Ammon's horn (tissue), 1 donor: ENCODE measurements at regions not wholly inside any gene's neighbourhood (a gene's known extent, or its start where the extent isn't known, plus 50 kb on each side); places are given as distances from the start of the nearest gene placed in this dataset.
"Not testable (repeated sequence)": the region's sequence is repeated elsewhere in the genome, so short reads cannot be mapped to it uniquely, and the experiment has no call there.

Experiments used
- DNase-seq: peaks from one replicate; pipeline ENCODE4 v3.0.0-alpha.2; 2016; ENCODE audit warnings: low spot score

DNA sequence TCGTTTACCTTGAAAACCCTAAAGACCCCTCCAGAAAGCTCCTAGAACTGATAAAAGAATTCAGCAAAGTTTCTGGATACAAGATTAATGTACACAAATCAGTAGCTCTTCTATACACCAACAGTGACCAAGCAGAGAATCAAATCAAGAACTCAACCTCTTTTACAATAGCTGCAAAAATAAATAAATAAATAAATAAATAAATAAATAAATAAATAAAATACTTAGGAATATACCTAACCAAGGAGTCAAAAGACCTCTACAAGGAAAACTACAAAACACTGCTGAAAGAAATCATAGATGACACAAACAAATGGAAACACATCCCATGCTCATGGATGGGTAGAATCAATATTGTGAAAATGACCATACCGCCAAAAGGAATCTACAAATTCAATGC is 186.8 kb upstream of the EOLA2 start:
- not testable (repeated sequence) for DNase-seq

DNA sequence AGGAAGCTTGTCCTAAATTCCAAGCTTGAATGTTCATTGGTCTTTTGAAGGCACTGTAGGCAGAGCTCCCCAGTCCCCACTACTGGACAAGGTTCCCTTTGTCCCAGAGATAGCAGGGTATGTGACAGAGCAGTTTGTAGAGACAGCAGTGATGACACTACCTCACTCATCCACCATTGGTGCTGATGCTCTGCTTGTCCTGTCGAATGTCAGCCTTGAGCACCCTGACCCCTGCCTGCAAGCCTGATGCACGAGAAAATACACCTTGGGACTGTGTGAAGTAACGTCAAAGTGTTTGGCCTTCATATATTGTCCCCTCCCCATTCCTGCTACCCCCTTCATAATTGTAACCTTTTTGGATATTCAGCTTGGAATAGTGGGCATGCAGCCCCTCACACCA is 188.9 kb upstream of the EOLA2 start:
- DNase-seq: no peak

DNA sequence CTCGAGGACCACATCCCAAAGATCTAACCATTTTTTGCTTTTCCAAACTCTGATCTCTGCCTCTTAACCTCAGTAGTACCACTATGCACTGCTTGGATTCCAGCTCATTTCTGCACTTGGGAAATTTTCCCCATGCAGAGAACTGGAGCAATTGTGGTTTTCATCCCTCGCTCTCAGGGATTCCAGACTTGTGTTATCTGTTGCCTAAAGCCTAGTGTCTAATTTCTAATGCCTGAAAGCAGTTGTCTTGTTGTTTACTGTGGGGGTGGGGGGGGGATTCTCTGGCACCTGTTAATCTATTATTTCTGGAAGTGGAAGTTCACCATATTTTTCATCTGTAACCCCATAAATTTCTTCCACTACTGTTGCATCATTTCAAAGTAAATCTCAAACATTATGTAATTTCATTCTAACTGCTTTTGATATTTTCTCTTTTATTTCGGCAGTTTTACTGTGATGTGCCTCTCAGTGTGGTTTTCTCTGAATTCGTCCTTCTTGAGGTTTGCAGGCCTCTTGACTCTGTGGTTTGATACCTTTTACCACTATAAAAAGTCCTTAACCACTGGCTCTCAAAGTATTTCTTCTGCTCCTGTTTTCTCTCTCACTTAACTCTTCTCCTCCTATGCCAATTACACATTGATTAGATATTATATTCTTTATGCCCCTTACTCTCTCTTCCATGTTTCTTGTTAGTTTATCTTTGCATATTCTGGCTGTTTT is 205.6 kb upstream of the EOLA2 start:
- no peak for DNase-seq

DNA sequence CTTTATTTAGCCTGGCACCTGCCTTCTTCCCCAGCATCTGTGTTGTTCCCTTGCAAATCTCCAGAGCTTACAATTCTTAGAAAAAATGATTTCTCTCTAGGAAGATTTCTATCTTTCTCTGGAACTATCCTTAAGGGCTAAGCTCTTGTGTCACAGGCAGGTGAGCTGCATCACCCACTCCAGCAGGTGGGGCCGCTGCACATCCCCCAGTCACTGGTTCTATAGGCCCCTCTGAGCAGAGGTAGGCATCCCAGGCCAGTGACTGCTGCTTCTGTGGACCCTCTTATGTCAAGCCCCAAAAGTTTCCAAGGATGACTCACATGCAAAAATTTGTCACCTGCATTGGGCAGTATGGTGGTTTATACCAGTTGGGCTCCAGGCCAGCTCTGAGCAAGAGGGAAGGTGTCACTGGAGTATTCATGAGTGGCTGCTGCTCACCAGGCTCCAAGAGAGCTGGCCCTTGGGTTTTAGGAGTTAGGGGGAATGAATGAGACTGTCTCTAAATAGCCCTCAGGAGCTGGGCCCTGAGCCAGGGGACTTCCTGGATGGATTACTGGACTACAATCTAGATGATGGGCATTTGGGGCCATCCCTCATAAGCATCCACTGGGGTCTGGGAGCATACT is 208.1 kb upstream of the EOLA2 start:
- DNase-seq: no peak

DNA sequence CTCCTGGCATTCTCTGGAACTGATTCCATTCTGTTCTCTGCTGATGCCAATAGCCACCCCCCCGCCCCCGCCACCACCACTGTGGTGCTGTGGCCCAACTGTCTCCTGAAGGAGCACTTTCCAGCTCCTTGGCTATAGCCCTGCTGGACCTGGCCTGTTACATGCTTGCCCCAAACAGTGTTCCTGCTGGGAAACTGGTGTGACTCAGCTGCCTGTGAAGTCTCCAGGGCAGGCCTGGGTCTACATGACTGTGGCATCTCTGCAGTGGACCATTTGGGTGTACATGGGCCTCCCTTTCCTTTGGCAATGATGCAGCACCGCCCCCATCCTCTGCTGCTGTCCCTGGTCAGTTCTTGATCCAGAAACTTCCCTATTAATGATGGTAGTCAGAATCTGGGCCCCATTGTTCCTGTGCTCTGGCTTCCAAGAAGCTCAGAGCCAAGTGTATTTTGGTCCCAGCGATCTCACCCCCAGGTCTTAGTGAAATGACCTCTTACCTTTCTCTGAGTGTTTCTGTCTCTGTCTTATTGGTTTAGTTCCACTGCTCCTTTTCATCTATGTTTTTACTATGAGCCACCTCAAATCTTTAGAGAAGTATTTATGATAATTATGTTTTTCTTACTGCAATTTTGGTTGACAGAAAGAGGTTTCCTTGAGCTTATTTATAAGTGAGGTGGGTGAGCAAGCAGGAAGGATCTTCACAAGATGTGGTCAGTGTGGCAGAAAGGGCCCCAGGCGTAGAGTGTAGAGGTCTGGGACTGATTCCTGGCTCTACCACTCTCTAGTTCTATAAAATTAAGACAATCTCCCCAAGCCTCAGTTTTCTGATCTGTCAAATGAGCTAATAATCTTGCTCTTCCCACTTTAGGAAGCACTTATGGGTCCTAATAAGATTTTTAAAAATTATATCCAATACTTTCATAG is 210.7 kb upstream of the EOLA2 start:
- DNase-seq: no peak

DNA sequence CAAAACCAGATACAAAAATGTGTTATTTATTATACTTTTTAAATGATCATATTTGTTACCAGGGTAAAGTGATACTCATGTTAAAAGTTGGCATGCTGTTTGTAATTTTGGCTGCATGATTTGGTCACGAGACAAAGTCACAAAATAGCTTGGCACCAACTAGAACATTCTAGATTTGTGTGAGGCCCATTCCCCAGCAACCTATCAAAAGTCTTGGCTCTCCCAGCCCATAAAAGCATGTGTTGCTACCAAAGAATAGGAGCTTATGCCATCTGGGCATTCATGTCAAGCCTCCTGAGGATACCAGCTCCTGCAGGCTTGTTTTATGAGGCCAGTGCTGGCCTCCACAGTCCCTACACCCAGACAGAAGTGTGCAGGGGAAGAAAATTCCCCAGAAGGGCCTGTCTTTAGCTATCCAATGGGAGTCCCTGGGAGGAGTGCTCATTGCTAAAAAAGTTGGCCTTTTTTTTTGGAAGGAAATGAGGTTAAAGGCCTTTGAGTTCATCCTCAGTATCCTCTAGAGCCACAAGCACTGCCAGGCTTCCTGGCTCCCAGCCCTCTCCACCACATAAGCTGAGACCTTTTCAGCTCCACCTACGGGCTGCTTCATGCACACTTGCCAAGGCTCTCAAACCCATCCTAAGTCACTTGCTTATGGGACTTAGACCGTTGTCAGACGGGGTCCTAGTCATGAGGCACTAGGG is 211.9 kb upstream of the EOLA2 start:
- DNase-seq: peak; percentile 21

DNA sequence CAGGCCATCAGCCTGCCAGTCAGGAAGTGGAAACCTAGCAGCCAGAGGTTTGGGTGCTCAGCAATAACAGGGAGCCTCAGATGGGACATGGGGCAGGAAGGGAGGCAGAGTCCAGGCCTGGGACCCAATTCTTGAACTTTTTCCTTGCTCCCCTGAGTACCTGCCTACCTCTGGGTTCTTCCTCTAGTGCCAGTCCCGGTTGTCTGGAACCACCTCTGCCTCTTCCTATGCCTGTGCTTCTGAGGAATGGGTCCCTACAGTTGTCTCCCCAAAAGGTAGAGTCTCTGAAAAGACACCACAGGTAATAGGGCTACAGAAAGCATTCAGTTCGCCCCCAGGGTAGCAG is 212.4 kb upstream of the MAMLD1 start:
- DNase-seq: no peak

DNA sequence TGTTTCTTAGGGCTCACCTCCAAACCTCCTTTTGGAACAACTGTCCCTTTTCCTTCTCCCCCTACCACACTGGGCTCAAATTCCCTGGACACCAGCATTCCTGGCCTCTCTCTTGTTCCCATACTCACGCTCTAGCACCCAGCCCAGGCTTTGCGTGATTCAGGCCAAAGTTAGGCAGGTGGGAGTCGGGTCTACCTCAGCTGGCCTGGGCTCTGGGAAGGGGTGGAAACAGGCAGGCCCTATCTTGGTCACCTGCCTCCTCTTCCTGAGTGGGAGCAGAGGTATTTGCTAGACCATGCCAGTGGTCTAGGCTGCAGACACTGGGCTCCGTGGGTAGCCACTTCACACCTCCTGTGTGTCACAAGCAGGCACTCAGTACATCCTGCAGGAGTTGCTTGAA is 211.1 kb upstream of the MAMLD1 start:
- no peak for DNase-seq

DNA sequence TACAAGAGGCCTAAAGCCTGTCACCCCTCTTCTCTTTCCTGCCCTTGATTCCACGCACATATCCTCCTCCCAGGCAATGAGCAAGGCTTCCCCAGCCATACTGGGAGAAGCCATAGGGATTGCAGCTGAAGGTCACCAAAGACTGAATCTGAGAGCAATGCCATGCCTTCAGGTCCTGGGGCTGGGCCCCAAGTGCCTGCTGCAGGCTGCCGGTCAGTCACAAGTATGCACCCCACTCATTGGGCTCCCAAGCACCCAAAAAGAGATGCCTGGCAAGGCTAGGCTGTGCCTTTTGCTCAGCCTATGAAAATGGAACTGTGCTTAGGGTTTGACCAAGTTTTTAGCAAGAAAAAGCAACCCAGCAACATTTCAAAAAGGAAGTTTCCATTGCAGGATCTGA is 210.6 kb upstream of the MAMLD1 start:
- no peak for DNase-seq

DNA sequence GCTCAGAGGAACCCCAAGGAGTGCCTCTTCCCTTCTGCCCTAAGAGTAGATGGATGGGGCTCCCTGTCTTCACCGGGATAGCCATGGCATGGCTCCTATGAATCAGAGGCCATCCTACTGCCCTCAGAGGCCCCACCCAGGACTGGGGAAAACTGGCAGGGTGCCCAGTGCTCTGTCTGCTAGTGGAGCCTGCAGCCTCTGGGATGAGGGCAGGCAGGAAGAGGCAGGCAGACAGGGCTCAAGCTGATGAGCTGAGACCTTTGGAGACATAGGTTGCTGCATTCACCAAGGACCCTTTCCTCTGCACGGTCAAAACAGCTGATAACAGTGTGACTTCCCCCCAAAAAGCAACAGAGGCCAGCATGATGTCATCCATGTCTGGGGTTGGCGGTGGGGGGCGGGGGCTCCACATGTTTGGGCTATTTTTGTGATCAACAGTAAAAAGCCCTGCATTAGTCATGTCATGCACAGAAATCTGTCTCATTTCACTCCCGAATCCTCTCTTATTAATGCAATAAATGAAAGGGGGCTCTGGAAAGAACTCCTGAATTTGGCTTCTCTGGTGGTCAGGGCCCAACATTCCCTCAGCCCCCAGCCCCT is 207.6 kb upstream of the MAMLD1 start:
- DNase-seq: no peak

DNA sequence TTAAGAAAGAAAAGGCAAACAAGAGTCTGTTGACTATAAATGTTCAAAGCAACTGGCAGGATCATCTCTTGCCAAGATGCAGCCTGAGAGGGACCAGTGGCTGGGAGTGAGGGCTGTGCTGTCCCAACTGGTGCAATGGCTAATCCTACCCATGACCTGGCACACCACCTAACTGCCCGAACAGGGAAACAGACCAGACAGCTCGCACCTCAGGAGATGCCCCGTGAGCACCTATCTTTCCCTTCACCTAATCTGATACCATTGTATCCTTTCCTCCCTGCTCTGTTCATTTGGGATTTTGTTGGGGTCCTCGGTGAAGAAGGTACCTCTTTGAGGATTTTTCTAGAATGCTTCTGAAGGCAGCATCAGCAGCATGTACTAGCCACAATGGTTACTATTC is 206.5 kb upstream of the MAMLD1 start:
- DNase-seq: no peak

DNA sequence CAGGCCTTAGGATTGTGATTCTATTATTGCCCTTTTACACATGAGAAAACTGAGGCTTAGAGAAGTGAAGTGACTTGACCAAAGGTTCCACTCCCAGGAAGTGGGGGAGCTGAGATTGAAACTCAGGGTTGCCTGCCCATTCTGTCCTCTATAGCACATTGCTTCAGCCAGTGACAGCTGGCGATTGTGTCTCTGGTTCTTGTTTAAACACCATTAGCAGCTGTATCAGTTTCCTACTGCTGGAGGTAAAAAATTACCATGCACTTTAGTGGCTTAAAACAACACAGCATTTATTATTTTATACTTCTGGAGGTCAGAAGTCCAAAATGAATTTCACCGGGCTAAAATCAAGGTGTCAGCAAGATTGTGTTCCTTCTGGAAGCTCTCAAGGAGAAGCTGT is 205.8 kb upstream of the MAMLD1 start:
- no peak for DNase-seq

DNA sequence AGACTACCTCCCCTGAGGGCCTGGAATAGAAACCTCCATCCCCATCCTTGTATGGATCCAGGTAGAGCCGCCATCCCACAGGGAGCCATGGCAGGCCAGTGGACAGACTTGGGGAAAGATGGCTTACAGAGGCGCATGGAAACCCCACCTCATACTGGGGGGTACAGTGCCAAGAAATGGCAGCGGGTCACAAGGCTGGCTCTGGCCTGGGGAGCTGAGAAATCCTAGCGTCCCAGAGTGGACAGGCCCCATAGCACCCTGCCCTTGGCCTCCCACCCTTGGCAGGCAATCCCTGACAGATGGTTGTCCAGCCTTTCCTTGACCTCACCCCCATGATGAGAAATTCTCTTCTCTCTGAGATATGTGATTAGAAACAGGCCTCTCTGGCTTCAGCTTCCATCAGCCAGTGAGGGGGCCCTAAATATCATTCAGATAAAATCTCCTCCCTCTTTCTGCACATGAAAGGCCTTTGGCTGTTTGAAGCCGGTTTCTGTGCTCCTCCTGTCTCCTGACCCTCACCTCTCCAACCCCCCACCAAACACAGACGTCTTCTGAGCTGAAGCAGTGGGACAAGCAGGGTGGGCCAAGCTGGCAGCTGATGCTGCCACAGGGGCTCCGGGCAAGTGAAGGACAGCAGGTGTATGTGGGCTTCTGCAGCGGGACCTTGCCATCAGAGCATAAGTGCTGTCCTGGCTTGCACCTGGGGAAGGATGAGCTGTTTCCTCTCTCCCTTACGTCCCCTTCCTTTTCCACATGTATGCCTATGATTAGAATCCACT is 204.4 kb upstream of the MAMLD1 start:
- no peak for DNase-seq

DNA sequence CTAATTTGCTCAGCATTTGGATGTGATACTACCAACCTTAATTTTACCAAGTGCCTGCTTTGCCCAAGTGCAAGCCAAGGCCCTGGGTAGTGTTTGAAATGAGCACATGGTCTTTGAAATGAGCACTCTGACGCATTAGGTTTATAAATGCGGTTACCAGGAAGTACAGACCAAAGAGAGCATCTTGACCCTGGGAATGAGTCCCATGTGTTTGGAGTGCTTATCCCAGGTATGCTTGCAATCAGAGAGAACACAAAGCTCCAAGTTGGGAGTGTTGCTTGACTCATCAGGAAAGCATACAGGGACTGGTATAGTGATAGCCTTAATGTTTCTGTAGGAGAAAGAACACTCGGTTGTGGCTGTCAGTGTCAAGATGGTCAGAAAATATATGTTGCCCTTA is 203.6 kb upstream of the MAMLD1 start:
- no peak for DNase-seq

DNA sequence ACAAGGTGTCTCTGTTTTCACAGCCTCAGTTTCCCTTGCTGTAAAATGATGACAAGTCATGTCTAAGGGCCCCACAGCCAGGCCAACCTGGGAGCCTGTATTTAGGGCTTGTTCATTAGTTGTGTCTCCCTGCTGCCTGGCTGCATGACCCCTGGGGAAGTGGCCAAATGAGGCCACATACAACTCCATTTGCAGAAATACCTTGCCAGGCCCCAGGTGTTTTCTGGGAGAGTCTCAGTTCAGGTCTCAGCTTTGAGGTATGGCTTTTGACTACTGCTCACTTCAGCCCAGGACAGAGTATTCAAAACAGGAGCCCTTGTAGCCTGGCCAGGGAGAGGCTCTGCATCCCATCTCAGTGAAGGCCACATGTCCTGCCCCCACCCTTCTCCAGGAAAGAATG is 202.5 kb upstream of the MAMLD1 start:
- no peak for DNase-seq

DNA sequence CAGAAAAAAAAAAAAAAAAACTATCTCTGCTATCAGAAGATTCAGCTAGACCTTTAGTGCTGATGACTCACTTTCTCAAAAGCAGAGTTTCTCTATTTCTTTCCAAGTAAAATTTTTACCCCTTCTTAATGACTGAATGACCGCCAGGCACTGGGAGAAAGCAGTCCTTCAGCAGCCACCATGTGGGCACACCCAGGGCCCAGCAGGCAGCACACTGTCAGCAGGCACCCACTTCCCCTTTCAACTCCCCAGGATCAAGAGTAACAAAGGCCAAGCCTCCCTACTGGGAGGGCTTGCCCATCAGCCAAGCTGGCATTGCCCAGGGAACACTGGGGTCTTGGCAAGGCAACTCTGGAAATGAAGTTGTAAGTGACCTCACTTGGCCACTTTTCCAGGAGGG is 201.9 kb upstream of the MAMLD1 start:
- no peak for DNase-seq

DNA sequence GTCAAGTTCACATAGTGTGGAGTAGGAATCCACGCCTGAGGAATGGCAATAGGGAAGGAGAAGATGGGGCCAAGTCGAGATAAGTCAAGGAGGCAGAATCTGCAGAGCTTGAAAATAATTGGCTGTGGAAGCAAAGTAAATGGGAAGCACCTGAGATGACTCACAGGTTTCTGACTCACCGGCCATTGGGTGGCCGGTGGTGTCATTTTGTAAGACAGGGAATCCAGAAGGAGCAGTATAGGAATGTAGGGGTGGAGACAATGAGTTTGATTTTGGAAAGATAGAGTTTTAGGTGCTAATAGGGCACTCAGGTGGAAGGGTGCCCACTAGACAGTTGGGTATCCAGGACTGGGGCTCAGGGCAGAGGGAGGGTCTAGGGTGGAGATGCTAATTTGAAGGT is 201.0 kb upstream of the MAMLD1 start:
- DNase-seq: no peak

DNA sequence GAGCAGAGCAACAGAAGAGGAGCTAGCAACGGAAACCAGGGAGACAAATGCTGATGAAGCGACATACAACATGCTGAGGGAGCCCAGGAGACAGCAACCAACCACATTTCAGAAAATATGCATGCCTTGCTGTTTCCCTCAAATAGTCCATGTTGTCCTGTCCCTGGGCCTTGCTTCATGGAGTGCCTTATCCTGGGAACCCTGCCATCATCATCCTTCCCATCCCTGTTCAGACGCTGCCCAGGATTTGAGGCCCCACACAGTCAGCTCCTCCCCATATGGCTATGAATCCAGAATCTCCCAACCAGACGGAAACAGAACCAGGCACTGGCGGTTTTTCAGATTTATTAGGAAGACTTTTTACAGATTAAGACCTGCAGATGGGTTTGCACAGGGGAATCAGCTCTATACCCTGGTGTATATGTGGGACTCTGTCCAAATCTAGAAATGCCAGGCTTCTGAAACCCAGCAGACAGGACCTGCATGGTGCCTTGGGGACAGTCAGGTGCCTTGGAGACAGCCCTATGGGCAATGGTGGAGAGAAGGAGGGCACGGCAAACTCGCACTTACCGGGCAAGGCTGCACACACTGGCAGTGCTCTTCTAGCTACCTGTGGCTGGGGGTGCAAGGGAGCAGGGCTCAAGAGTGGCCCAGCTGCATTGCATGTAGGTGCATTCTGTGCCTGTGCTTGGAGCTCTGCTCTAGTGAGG is 199.7 kb upstream of the MAMLD1 start:
- DNase-seq: no peak

DNA sequence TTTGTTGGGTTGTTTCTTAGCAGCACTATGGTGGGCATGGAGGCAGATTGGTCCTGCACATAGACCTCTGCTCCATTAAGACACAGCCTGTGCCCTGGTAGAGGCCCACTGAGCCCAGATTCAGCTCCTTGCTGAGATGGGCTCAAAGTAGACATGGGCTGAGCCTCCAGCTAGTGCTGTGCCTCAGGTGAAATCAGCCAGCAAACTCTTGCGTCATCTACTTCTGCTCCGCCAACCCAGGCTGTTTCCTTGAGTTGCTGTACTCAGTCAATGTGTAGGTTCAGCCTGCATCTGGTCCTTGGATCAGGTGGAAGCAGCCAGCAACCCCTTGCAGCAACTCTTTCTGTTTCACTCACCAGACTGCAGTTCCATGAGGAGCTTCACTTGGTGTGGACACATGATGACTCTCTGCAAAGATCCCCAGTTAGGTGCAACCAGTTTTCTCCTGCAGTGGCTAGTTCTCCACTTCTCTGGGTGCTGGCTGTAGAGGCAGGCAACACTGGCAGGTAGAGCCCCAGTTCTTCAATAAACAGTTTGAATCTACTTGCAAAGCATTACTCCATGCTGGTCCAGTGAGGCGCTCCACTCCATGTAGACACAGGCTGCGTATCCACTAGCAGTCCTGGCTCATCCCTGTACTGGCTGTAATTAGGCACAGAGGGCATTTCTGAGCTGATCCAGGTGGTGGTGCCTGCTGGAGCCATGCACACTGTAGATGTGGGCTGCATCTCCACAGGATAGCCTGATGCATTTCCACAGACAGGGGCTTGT is 199.0 kb upstream of the MAMLD1 start:
- no peak for DNase-seq
